HL-60 (cell line): ENCODE measurements at regions not wholly inside any gene's neighbourhood (a gene's known extent, or its start where the extent isn't known, plus 50 kb on each side); places are given as distances from the start of the nearest gene placed in this dataset.

Experiments
- GABPA ChIP-seq: IDR thresholded peaks from 2 replicates; pipeline ENCODE4 v1.6.1; 2012; ENCODE audit warnings: low read depth
- POLR2AphosphoS5 ChIP-seq: IDR thresholded peaks from 2 replicates; pipeline ENCODE4 v1.6.1; 2012; ENCODE audit warnings: low read depth
- REST ChIP-seq: IDR thresholded peaks from 2 replicates; pipeline ENCODE4 v1.6.1; 2012; ENCODE audit warnings: low read depth; ENCODE audit not compliant: insufficient replicate concordance
- SPI1 ChIP-seq: IDR thresholded peaks from 2 replicates; pipeline ENCODE4 v1.6.1; 2012; ENCODE audit warnings: low read depth, mild to moderate bottlenecking, borderline replicate concordance
- TF ChIP-seq, protein P1 (sequence below): IDR thresholded peaks from one replicate; pipeline ENCODE4 v1.5.1; 2011; ENCODE audit warnings: low read length, control low read depth, inconsistent platforms; ENCODE audit not compliant: insufficient read depth

- TF ChIP-seq, protein P1, sequence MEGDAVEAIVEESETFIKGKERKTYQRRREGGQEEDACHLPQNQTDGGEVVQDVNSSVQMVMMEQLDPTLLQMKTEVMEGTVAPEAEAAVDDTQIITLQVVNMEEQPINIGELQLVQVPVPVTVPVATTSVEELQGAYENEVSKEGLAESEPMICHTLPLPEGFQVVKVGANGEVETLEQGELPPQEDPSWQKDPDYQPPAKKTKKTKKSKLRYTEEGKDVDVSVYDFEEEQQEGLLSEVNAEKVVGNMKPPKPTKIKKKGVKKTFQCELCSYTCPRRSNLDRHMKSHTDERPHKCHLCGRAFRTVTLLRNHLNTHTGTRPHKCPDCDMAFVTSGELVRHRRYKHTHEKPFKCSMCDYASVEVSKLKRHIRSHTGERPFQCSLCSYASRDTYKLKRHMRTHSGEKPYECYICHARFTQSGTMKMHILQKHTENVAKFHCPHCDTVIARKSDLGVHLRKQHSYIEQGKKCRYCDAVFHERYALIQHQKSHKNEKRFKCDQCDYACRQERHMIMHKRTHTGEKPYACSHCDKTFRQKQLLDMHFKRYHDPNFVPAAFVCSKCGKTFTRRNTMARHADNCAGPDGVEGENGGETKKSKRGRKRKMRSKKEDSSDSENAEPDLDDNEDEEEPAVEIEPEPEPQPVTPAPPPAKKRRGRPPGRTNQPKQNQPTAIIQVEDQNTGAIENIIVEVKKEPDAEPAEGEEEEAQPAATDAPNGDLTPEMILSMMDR = no peak
- TF ChIP-seq POLR2AphosphoS5 (no peak), REST (no peak), SPI1 (no peak), GABPA (no peak)
Measured at GRCh38 chr10:111634191-111634590, 549.4 kb downstream of the GPAM start.
